ENCODE measurements at regions not wholly inside any gene's neighbourhood (a gene's known extent, or its start where the extent isn't known, plus 50 kb on each side); places are given as distances from the start of the nearest gene placed in this dataset.
A peak's percentile ranks its signal among the peaks of the same experiment; 100 is the strongest.

GRCh38 chr3:101936419-101937356 is 87.4 kb downstream of the NFKBIZ start (continued):
- TF ChIP-seq EZH2 (IDR thresholded peaks at IDR 0.05) (no peak), ZFX (IDR thresholded peaks at IDR 0.05) (no peak), ZNF274 (IDR thresholded peaks at IDR 0.05; ENCODE audit: low read depth, low read length) (no peak), MAX (IDR thresholded peaks at IDR 0.05) (0 out of 2 replicates have a peak, but pooled peaks have one; percentile 26)

- POLR2A ChIA-PET = no interaction called here
- no TSS peak for BruUV-seq (replicated peaks)
- intact Hi-C loops (cut with micrococcal nuclease) = no loop called here
Observed at GRCh38 chr3:101938262-101938847, 89.0 kb downstream of the NFKBIZ start.

More at GRCh38 chr3:101938262-101938847, 89.0 kb downstream of the NFKBIZ start:
- ChIA-PET RAD21 (ENCODE audit: low non-redundant PET in 1 of 2, low total read pairs in 2 of 2, uncharacterized antibody in 2 of 2, unreplicated experiment in 2 of 2) (no interaction called here), CTCF (no interaction called here)
- ATAC-seq (no peak), DNase-seq (ENCODE audit: low read depth, low spot score) (no peak)
- Histone ChIP-seq H3K9ac (ENCODE audit: low read length) (no peak overlapping the region), H3K79me2 (ENCODE audit: insufficient read depth, low read length) (no peaks in the 10 kb centered on the region), H4K20me1 (ENCODE audit: insufficient read depth) (no peaks in the 10 kb centered on the region), H3K27ac (ENCODE audit: low read depth, low read length) (no peak overlapping the region), H3K27me3 (ENCODE audit: insufficient read depth, low read length) (no peaks in the 10 kb centered on the region), H3K4me3 (replicated peaks in 1 of 2; ENCODE audit: low read depth in 1 of 2, low read length in 2 of 2) (no peak overlapping the region), H3K9me2 (ENCODE audit: insufficient read depth) (no peaks in the 10 kb centered on the region), H3K9me3 (ENCODE audit: control insufficient read depth in 1 of 2, insufficient read depth in 1 of 2, low read depth in 1 of 2, low read length in 2 of 2) (no peaks in the 10 kb centered on the region), H3K4me2 (ENCODE audit: low read length) (no peak overlapping the region), H3K4me1 (ENCODE audit: control insufficient read depth in 1 of 2, insufficient read depth in 2 of 2, low read length in 2 of 2) (peaks cover 0 to 12% of the 10 kb centered on the region in 2 experiments; a peak in 2 of 4 replicates), H3K36me3 (ENCODE audit: control insufficient read depth in 1 of 2, insufficient read depth in 2 of 2, low read length in 2 of 2) (no peaks in the 10 kb centered on the region), H2AFZ (ENCODE audit: low read depth, low read length, poor library complexity, severe bottlenecking) (no peak overlapping the region)
- TF ChIP-seq SRF (IDR thresholded peaks at IDR 0.05; ENCODE audit: low read depth) = no peak
- no peak for TF ChIP-seq RAD21 (IDR thresholded peaks at IDR 0.05; ENCODE audit: low read depth)
- no peak for TF ChIP-seq SP1 (IDR thresholded peaks at IDR 0.05; ENCODE audit: low read depth)
- no peak for TF ChIP-seq REST (IDR thresholded peaks at IDR 0.05; ENCODE audit: low read depth)
- no peak for TF ChIP-seq EGR1 (IDR thresholded peaks at IDR 0.05; ENCODE audit: low read depth)
- no peak for TF ChIP-seq POLR2A (IDR thresholded peaks at IDR 0.05; ENCODE audit: borderline replicate concordance, extremely low read depth, insufficient read depth, insufficient read length)
- no peak for TF ChIP-seq ZFX (IDR thresholded peaks at IDR 0.05)

All from HCT116 (cell line).